ENCODE measurements at regions not wholly inside any gene's neighbourhood (a gene's known extent, or its start where the extent isn't known, plus 50 kb on each side); places are given as distances from the start of the nearest gene placed in this dataset.

DNA sequence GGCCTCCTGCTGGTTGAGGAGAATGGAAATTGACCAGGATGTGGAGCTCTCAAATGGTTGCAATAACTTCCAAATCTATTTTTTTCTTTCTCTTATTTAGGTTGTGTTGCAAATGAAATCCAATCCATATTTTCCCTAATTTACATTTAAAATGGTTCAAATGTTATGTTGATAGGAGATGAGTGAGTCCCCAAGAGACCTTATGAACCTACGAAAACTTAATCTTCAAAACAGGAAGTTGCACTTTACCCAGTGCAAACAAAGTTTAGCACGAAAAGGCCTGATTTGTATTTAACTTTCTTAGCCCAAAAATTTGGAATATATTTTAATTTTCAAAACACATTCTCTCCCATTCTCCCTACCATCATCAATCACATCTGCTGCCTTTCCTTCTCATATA lies 59.3 kb upstream of the NDP start (continued):
- TF ChIP-seq, protein P1, sequence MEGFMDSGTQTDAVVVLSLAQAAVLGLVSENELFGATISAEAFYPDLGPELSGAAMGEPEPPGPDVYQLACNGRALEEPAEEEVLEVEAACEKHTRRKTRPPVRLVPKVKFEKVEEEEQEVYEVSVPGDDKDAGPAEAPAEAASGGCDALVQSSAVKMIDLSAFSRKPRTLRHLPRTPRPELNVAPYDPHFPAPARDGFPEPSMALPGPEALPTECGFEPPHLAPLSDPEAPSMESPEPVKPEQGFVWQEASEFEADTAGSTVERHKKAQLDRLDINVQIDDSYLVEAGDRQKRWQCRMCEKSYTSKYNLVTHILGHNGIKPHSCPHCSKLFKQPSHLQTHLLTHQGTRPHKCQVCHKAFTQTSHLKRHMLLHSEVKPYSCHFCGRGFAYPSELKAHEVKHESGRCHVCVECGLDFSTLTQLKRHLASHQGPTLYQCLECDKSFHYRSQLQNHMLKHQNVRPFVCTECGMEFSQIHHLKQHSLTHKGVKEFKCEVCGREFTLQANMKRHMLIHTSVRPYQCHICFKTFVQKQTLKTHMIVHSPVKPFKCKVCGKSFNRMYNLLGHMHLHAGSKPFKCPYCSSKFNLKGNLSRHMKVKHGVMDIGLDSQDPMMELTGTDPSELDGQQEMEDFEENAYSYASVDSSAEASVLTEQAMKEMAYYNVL (CRISPR knock-in tag; IDR thresholded peaks at IDR 0.05; ENCODE audit: borderline replicate concordance): no peak

DNA sequence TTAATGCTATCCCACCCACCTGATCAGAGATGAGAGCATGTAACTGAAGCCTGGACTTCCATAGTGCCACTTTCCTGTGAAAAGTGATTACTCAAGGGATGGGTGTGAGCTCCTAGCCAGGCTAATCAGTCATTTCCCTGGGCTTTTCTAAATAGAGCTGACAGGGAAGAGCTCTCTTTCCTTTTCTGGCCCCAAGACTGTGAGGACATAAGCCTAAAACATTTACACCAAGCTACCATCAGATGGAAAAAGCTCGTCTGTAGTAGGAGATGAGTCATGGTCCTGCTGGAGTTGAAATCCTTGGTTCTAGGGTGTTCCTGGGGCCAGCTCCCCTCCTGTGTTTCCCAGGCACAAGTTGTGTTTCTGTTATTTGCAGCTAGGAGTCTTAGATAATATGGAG lies 52.4 kb upstream of the NDP start:
- ChIA-PET POLR2A (no interaction called here), CTCF (ENCODE audit: low intra/inter-chr PET ratio, low total read pairs) (no interaction called here)
- in situ Hi-C loops (cut with HindIII; ENCODE audit: extremely low pct_ligation_motif_present, low pct_unique_long_range_greater_than_20kb) (no loop called here), intact Hi-C loops (cut with micrococcal nuclease; ENCODE audit: unreplicated experiment) (no loop called here)
- no peaks in the 10 kb centered on the region for H3K27me3 ChIP-seq (ENCODE audit: control insufficient read depth in 1 of 2, insufficient read depth in 2 of 2, low read length in 2 of 2)
- H3K9ac ChIP-seq (ENCODE audit: insufficient read depth, low read depth, low read length): no peak overlapping the region
- ATAC-seq (no peak), FAIRE-seq (no peak), DNase-seq (ENCODE audit: low spot score) (no peak)
- no peaks in the 10 kb centered on the region for H4K20me1 ChIP-seq (ENCODE audit: insufficient read depth, low read length)
- no peak overlapping the region for H3K27ac ChIP-seq (ENCODE audit: extremely low read length, insufficient read depth, low read length)
- TF ChIP-seq, protein P2, sequence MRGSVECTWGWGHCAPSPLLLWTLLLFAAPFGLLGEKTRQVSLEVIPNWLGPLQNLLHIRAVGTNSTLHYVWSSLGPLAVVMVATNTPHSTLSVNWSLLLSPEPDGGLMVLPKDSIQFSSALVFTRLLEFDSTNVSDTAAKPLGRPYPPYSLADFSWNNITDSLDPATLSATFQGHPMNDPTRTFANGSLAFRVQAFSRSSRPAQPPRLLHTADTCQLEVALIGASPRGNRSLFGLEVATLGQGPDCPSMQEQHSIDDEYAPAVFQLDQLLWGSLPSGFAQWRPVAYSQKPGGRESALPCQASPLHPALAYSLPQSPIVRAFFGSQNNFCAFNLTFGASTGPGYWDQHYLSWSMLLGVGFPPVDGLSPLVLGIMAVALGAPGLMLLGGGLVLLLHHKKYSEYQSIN (CRISPR knock-in tag; IDR thresholded peaks at IDR 0.05; ENCODE audit: borderline replicate concordance): no peak
- TF ChIP-seq NKX3-1 (CRISPR knock-in tag; IDR thresholded peaks at IDR 0.05): no peak
- no peak for TF ChIP-seq ZNF709 (CRISPR knock-in tag; IDR thresholded peaks at IDR 0.05)
- H3K79me2 ChIP-seq (ENCODE audit: insufficient read depth, low read length): no peaks in the 10 kb centered on the region
- WGBS (ENCODE audit: low lambda C conversion rate): no CpG with 5 or more reads among the region's 1 CpG
- no TSS peak for BruUV-seq (replicated peaks)
- H3K36me3 ChIP-seq (replicated peaks in 1 of 2; ENCODE audit: control insufficient read depth in 1 of 2, insufficient read depth in 2 of 2, low read length in 2 of 2): no peaks in the 10 kb centered on the region
- H3K4me2 ChIP-seq (ENCODE audit: low read depth, low read length): no peak overlapping the region
- no peak overlapping the region for H2AFZ ChIP-seq (ENCODE audit: low read length)
- no peaks in the 10 kb centered on the region for H3K4me1 ChIP-seq (ENCODE audit: insufficient read depth, low read length)
- H3K9me3 ChIP-seq (ENCODE audit: low read length): no peaks in the 10 kb centered on the region
- no peak overlapping the region for H3K4me3 ChIP-seq (replicated peaks in 1 of 3; ENCODE audit: insufficient read depth in 1 of 3, low read depth in 2 of 3, low read length in 3 of 3)
